ENCODE measurements at regions not wholly inside any gene's neighbourhood (a gene's known extent, or its start where the extent isn't known, plus 50 kb on each side); places are given as distances from the start of the nearest gene placed in this dataset.

- peak; percentile 15 for DNase-seq
These were observed 747.3 kb upstream of the C9orf72 start for GRCh38 chr9:28320616-28321015.

GRCh38 chr9:28329323-28329722 lies 756.0 kb upstream of the C9orf72 start:
- DNase-seq = no peak

- DNase-seq = no peak
These were observed 759.4 kb upstream of the C9orf72 start for GRCh38 chr9:28332648-28333047.

- no peak for DNase-seq
These were observed 768.6 kb upstream of the C9orf72 start for GRCh38 chr9:28341913-28342312.

GRCh38 chr9:28342815-28343338 lies 769.6 kb upstream of the C9orf72 start:
- no peak for DNase-seq

GRCh38 chr9:28363151-28363562 lies 789.9 kb upstream of the C9orf72 start:
- peak; percentile 31 for DNase-seq

GRCh38 chr9:28365020-28365640 lies 791.8 kb upstream of the C9orf72 start:
- no peak for DNase-seq

- DNase-seq = no peak
These were observed 792.4 kb upstream of the C9orf72 start for GRCh38 chr9:28365728-28366127.

GRCh38 chr9:28378231-28378630 lies 805.0 kb upstream of the C9orf72 start:
- no peak for DNase-seq

GRCh38 chr9:28379082-28379481 lies 805.8 kb upstream of the C9orf72 start:
- DNase-seq = no peak

GRCh38 chr9:28389411-28389810 lies 816.1 kb upstream of the C9orf72 start:
- no peak for DNase-seq

GRCh38 chr9:28394774-28395173 lies 821.5 kb upstream of the C9orf72 start:
- DNase-seq = no peak

- no peak for DNase-seq
These were observed 822.8 kb upstream of the C9orf72 start for GRCh38 chr9:28396058-28396457.

- no peak for DNase-seq
These were observed 834.1 kb upstream of the C9orf72 start for GRCh38 chr9:28407351-28407750.

- DNase-seq = no peak
These were observed 836.6 kb upstream of the C9orf72 start for GRCh38 chr9:28409919-28410318.

GRCh38 chr9:28410411-28410810 lies 837.1 kb upstream of the C9orf72 start:
- no peak for DNase-seq

GRCh38 chr9:28413471-28413870 lies 840.2 kb upstream of the C9orf72 start:
- no peak for DNase-seq

GRCh38 chr9:28423255-28423654 lies 850.0 kb upstream of the C9orf72 start:
- no peak for DNase-seq

- no peak for DNase-seq
These were observed 862.2 kb upstream of the C9orf72 start for GRCh38 chr9:28435456-28435855.

GRCh38 chr9:28439688-28440087 lies 866.4 kb upstream of the C9orf72 start:
- DNase-seq = no peak

- DNase-seq = no peak
These were observed 870.2 kb upstream of the C9orf72 start for GRCh38 chr9:28443461-28443860.

- no peak for DNase-seq
These were observed 871.4 kb upstream of the C9orf72 start for GRCh38 chr9:28444637-28445036.

- no peak for DNase-seq
These were observed 871.9 kb upstream of the C9orf72 start for GRCh38 chr9:28445211-28445610.

GRCh38 chr9:28453918-28454317 lies 880.6 kb upstream of the C9orf72 start:
- no peak for DNase-seq

Data from muscle of arm (tissue), 1 donor.